ENCODE measurements at regions not wholly inside any gene's neighbourhood (a gene's known extent, or its start where the extent isn't known, plus 50 kb on each side); places are given as distances from the start of the nearest gene placed in this dataset.

DNA sequence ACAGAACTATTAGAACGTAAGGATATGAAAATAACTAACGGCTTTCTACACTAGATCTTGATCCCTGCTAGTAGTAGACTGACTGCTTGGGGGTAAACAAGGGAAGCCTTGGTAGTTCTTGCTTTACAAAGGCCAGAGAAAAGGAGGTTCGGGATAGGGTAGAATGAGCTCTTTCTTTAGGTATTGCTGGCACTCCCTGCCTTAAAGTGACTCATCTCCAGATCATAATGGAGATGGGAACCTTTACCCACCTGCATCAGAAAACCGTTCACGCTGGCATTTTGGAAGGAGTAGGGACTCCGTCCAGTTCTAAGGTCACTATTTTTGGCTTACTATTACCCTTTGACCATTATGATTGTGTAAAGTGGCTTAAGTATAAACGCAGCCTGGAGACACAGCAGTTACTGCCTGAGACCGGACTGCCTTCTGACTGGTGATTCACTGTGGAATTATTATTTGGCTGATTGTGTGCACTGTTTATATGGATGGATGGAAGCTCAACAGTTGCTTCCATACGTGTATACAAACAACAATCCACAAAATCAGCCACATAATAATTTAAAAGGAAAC lies 482.5 kb downstream of the STK39 start:
- no peak overlapping the region for H3K4me2 ChIP-seq
- H3K4me1 ChIP-seq (ENCODE audit: control insufficient read depth in 1 of 2, insufficient read depth in 2 of 2, low read depth in 1 of 2, low read length in 1 of 2) = no peaks in the 10 kb centered on the region
- H3K9me3 ChIP-seq = no peaks in the 10 kb centered on the region
- no peak overlapping the region for H3K9ac ChIP-seq
- POLR2A ChIA-PET = no interaction called here
- TF ChIP-seq MXI1 (IDR thresholded peaks at IDR 0.05; ENCODE audit: low read depth, low read length) = no peak
- CTCF ChIA-PET = interaction anchor here (1.0 kb wide), 1 partner anchor 354 kb away, joined by 3 read pairs; no protein-coding TSS in a partner anchor
- H3K27ac ChIP-seq (ENCODE audit: low read depth in 2 of 2, low read length in 1 of 2) = no peak overlapping the region
- 69% methylated on average over 9 of the region's 9 CpGs for WGBS (ENCODE audit: low lambda C conversion rate)
- no peaks in the 10 kb centered on the region for H3K9me2 ChIP-seq
- no peaks in the 10 kb centered on the region for H3K27me3 ChIP-seq (ENCODE audit: insufficient read depth)
- H4K20me1 ChIP-seq (ENCODE audit: insufficient read depth) = no peaks in the 10 kb centered on the region
- H3K79me2 ChIP-seq (ENCODE audit: insufficient read depth) = no peaks in the 10 kb centered on the region
- no peak for DNase-seq
- no peak overlapping the region for H3K4me3 ChIP-seq (ENCODE audit: low read depth in 2 of 2, low read length in 1 of 2)
- H3K36me3 ChIP-seq (replicated peaks in 1 of 2; ENCODE audit: control insufficient read depth in 1 of 2, insufficient read depth in 2 of 2, low read length in 1 of 2) = no peaks in the 10 kb centered on the region
- no peaks in the 10 kb centered on the region for H3F3A ChIP-seq (replicated peaks; ENCODE audit: insufficient read depth)
- H2AFZ ChIP-seq (ENCODE audit: low read depth) = no peak overlapping the region

DNA sequence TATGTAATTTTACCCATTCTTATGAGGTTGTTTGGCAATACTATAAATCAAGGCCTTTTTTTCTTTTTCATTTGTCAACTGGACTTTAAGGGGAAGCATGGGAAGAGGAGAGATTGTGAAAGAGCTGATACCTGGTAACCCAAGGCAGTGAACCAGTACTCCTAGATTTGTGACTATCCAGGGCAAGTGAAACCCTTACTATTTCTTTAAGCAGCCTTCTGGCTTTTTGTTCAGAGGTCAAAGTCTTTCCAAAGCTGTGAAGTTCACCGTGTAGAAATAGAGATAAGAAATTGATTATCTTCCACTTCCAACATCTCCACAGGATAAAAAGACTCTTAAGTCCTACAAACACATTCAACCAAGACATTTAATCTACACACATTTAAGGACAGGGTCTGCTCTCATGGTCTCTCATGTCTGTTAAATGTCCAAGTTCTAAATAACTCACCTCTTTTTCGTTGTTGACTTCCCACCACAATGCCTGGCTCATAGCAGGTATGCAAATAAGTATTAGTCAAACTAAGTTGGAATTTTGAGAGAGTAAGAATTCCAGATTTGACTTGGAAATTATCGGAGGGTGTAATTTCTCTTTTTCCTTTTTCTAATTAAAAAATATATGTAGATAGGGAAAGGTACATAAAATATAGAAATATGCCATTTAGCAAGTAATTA lies 485.8 kb downstream of the STK39 start:
- Histone ChIP-seq H2AFZ (ENCODE audit: low read depth) (no peak overlapping the region), H3K4me3 (ENCODE audit: low read depth in 2 of 2, low read length in 1 of 2) (no peak overlapping the region), H3K9me3 (no peaks in the 10 kb centered on the region), H3F3A (replicated peaks; ENCODE audit: insufficient read depth) (no peaks in the 10 kb centered on the region), H3K9me2 (no peaks in the 10 kb centered on the region), H3K4me1 (ENCODE audit: control insufficient read depth in 1 of 2, insufficient read depth in 2 of 2, low read depth in 1 of 2, low read length in 1 of 2) (no peaks in the 10 kb centered on the region), H4K20me1 (ENCODE audit: insufficient read depth) (no peaks in the 10 kb centered on the region), H3K9ac (no peak overlapping the region), H3K27me3 (ENCODE audit: insufficient read depth) (no peaks in the 10 kb centered on the region), H3K79me2 (ENCODE audit: insufficient read depth) (no peaks in the 10 kb centered on the region), H3K4me2 (no peak overlapping the region), H3K27ac (ENCODE audit: low read depth in 2 of 2, low read length in 1 of 2) (no peak overlapping the region), H3K36me3 (replicated peaks in 1 of 2; ENCODE audit: control insufficient read depth in 1 of 2, insufficient read depth in 2 of 2, low read length in 1 of 2) (no peaks in the 10 kb centered on the region)
- ChIA-PET POLR2A (no interaction called here), CTCF (interaction anchor here (0.6 kb wide), 1 partner anchor 384 kb away, joined by 3 read pairs; no protein-coding TSS in a partner anchor)
- TF ChIP-seq MEF2A (IDR thresholded peaks at IDR 0.05; ENCODE audit: borderline replicate concordance, low read depth) (no peak), EZH2phosphoT487 (IDR thresholded peaks at IDR 0.05; ENCODE audit: borderline replicate concordance, low read depth) (no peak), RAD21 (IDR thresholded peaks at IDR 0.05; ENCODE audit: low read length) (no peak), TEAD4 (IDR thresholded peaks at IDR 0.05; ENCODE audit: borderline replicate concordance, insufficient read depth) (no peak), FOXM1 (IDR thresholded peaks at IDR 0.05; ENCODE audit: low read depth) (no peak), POLR2AphosphoS5 (IDR thresholded peaks at IDR 0.05; ENCODE audit: low read depth, low read length) (no peak), TAF1 (IDR thresholded peaks at IDR 0.05; ENCODE audit: borderline replicate concordance, low read depth, low read length) (no peak), RXRA (IDR thresholded peaks at IDR 0.05; ENCODE audit: borderline replicate concordance, low read depth) (no peak), JUND (IDR thresholded peaks at IDR 0.05) (no peak), GABPA (IDR thresholded peaks at IDR 0.05; ENCODE audit: low read depth) (no peak), RCOR1 (IDR thresholded peaks at IDR 0.05; ENCODE audit: low read length) (no peak), ELF1 (IDR thresholded peaks at IDR 0.05) (no peak), TCF12 (IDR thresholded peaks at IDR 0.05) (no peak), NFIC (IDR thresholded peaks at IDR 0.05; ENCODE audit: borderline replicate concordance) (no peak)
- TF ChIP-seq, protein P1, sequence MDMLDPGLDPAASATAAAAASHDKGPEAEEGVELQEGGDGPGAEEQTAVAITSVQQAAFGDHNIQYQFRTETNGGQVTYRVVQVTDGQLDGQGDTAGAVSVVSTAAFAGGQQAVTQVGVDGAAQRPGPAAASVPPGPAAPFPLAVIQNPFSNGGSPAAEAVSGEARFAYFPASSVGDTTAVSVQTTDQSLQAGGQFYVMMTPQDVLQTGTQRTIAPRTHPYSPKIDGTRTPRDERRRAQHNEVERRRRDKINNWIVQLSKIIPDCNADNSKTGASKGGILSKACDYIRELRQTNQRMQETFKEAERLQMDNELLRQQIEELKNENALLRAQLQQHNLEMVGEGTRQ (IDR thresholded peaks at IDR 0.05; ENCODE audit: borderline replicate concordance, low read depth, low read length) = no peak
- TF ChIP-seq, protein P2, sequence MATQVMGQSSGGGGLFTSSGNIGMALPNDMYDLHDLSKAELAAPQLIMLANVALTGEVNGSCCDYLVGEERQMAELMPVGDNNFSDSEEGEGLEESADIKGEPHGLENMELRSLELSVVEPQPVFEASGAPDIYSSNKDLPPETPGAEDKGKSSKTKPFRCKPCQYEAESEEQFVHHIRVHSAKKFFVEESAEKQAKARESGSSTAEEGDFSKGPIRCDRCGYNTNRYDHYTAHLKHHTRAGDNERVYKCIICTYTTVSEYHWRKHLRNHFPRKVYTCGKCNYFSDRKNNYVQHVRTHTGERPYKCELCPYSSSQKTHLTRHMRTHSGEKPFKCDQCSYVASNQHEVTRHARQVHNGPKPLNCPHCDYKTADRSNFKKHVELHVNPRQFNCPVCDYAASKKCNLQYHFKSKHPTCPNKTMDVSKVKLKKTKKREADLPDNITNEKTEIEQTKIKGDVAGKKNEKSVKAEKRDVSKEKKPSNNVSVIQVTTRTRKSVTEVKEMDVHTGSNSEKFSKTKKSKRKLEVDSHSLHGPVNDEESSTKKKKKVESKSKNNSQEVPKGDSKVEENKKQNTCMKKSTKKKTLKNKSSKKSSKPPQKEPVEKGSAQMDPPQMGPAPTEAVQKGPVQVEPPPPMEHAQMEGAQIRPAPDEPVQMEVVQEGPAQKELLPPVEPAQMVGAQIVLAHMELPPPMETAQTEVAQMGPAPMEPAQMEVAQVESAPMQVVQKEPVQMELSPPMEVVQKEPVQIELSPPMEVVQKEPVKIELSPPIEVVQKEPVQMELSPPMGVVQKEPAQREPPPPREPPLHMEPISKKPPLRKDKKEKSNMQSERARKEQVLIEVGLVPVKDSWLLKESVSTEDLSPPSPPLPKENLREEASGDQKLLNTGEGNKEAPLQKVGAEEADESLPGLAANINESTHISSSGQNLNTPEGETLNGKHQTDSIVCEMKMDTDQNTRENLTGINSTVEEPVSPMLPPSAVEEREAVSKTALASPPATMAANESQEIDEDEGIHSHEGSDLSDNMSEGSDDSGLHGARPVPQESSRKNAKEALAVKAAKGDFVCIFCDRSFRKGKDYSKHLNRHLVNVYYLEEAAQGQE (IDR thresholded peaks at IDR 0.05; ENCODE audit: low read depth, low read length) = no peak
- TF ChIP-seq, protein P3, sequence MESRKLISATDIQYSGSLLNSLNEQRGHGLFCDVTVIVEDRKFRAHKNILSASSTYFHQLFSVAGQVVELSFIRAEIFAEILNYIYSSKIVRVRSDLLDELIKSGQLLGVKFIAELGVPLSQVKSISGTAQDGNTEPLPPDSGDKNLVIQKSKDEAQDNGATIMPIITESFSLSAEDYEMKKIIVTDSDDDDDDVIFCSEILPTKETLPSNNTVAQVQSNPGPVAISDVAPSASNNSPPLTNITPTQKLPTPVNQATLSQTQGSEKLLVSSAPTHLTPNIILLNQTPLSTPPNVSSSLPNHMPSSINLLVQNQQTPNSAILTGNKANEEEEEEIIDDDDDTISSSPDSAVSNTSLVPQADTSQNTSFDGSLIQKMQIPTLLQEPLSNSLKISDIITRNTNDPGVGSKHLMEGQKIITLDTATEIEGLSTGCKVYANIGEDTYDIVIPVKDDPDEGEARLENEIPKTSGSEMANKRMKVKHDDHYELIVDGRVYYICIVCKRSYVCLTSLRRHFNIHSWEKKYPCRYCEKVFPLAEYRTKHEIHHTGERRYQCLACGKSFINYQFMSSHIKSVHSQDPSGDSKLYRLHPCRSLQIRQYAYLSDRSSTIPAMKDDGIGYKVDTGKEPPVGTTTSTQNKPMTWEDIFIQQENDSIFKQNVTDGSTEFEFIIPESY (IDR thresholded peaks at IDR 0.05; ENCODE audit: borderline replicate concordance, low read depth) = no peak
- TF ChIP-seq, protein P4, sequence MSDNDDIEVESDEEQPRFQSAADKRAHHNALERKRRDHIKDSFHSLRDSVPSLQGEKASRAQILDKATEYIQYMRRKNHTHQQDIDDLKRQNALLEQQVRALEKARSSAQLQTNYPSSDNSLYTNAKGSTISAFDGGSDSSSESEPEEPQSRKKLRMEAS (IDR thresholded peaks at IDR 0.05; ENCODE audit: low read depth) = no peak
- no peak for DNase-seq
- WGBS (ENCODE audit: low lambda C conversion rate) = 65% methylated on average over 3 of the region's 3 CpGs

Data from SK-N-SH (cell line).